Mesenteric fat pad (tissue), 1 donor: ENCODE measurements at regions not wholly inside any gene's neighbourhood (a gene's known extent, or its start where the extent isn't known, plus 50 kb on each side); places are given as distances from the start of the nearest gene placed in this dataset.
"Not testable (repeated sequence)": the region's sequence is repeated elsewhere in the genome, so short reads cannot be mapped to it uniquely, and the experiment has no call there.

Experiments used
- DNase-seq: peaks from one replicate; pipeline ENCODE4 v3.0.0-alpha.2; 2020; ENCODE audit warnings: low spot score
- donor health status: DM: yes; HTN: yes; CAD: no.

DNA sequence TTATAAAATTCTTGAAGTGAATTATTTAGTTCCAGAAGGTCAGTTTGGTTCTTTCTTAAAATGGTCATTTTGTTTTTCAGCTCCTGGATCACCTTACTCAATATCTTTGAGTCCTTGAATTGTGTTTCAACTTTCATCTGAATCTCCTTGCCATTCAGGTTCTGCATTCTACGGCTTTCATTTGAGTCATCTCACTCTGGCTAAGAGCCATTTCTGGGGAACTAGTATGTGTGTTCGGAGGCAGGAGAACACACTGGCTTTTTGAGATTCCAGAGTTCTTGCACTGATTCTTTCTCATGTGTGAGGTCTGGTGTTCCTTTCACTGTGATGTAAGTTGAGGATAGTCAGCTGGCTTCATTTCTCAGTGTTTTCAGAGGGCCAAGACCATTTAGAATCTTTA is 708.4 kb upstream of the FRG1 start:
- no peak for DNase-seq

DNA sequence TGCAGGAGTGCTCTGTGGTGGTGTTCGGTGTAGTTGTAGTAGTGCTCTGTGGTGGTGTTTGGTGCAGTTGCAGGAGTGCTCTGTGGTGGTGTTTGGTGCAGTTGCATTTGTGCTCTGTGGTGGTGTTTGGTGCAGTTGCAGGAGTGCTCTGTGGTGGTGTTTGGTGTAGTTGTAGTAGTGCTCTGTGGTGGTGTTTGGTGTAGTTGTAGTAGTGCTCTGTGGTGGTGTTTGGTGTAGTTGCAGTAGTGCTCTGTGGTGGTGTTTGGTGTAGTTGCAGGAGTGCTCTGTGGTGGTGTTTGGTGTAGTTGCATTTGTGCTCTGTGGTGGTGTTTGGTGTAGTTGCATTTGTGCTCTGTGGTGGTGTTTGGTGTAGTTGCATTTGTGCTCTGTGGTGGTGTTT is 706.9 kb upstream of the FRG1 start:
- DNase-seq = not testable (repeated sequence)

DNA sequence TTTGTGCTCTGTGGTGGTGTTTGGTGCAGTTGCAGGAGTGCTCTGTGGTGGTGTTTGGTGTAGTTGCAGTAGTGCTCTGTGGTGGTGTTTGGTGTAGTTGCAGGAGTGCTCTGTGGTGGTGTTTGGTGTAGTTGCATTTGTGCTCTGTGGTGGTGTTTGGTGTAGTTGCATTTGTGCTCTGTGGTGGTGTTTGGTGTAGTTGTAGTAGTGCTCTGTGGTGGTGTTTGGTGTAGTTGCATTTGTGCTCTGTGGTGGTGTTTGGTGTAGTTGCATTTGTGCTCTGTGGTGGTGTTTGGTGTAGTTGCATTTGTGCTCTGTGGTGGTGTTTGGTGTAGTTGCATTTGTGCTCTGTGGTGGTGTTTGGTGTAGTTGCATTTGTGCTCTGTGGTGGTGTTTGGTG is 705.7 kb upstream of the FRG1 start:
- DNase-seq = not testable (repeated sequence)

DNA sequence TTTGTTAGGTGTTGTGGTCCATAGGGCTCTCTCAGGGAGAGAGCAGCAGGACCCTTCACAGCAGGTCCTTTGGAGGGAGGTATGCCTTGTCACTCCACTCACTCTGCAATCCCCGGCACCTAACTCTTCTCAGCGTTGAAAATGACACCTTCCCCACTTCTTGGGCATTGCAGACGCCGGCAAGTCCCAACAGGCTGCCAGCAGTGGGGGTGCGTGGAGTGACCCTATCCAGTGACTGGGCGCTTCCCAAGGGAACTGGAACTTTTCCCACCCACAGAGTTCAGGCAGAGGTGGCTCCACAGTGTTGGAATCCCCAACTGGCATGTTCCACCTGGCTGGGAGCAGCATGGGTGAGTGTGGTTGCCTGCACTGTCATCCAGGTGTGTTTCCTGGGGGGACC is 705.1 kb upstream of the FRG1 start:
- no peak for DNase-seq

DNA sequence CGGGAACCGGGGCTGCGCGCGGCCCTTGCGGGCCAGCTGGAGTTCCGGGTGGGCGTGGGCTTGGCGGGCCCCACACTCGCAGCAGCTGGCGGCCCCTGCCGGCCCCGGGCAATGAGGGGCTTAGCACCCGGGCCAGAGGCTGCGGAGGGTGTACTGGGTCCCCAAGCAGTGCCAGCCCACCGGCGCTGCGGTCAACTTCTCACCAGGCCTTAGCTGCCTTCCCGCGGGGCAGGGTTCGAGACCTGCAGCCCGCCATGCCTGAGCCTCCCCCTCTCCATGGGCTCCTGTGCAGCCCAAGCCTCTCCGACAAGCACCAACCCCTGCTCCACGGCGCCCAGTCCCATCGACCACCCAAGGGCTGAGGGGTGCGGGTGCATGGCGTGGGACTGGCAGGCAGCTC is 704.4 kb upstream of the FRG1 start:
- DNase-seq = not testable (repeated sequence)

DNA sequence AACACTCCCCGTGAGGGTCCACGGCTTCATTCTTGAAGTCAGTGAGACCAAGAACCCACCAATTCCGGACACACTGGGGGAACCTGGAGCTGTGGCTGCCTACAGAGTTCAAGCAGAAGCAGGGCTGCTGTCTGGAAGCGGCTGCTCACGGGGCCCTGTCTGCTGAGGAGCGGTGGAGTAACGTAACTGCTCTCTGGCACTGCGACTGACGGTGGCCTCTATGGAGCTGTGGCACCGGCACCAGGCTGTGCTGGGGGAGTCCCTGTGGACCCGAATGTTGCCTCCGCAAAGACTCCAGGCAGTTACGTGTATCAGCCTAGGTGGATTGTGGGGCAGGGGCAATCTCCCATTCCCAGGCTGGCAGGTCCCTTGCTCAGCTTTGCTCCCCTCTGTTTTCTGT is 703.3 kb upstream of the FRG1 start:
- no peak for DNase-seq

- DNase-seq = no peak
Observed at GRCh38 chr4:189255636-189256035, 685.0 kb upstream of the FRG1 start.

DNA sequence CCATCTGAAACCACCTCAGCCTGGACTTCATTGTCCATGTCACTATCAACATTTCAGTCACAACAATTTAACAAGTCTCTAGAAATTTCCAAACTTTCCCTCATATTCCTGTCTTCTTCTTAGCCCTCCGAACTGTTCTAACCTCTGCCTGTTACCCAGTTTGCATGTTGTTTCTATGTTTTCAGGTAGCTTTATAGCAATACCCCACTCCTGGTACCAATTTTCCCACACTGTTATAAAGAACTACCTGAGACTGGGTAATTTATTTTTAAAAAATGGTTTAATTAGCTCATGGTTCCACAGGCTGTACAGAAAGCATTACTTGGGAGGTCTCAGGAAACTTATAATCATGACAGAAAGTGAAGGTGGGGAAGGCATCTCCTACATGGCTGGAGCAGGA is 679.2 kb upstream of the FRG1 start:
- no peak for DNase-seq

DNA sequence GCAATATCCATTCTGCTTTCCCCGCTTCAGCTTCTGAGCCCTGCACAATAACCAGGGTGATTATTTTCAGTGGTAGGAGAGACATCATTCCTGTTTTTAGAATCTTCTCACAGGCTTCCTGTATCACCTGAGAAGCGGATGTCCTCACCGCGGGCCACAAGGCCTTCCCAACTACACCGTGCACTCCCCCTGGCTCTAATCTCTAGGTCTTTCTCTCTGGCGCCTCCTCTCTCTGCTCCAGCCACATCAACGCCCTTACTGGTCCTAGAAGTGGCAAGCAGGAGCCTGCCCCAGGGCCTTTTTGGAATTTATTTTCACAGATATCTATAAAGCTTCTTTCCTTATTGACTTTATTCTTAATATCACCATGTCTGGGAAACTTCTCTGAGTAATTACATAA is 675.2 kb upstream of the FRG1 start:
- no peak for DNase-seq

GRCh38 chr4:189267312-189267965 is 673.2 kb upstream of the FRG1 start:
- DNase-seq = no peak

DNA sequence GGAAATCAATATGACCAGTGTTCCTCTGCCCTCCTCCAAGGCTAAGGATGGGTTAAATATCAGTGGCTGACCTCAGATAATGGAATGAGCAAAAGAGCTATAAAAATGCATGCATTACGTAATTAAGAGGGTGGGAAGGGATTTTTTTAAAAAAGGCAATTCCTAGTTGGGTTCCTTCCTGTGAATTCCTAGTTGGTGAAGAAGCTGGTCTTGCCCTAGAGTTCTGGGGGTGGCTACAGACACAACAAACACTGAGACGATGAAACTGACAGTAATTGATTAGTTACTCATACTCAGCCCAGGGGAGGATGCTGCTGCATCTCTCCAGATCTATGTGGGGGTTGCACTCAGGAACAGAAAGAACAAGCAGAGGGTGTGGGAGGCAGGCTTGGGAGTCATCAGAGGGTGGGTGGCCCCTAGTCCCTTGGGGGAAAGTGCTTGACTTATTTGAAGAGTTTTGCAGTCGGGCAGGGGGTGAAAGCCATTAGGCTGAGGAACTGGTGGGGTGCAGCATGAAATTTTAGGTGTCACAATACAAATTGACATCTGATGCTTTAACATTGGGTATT is 662.0 kb upstream of the FRG1 start:
- no peak for DNase-seq

DNA sequence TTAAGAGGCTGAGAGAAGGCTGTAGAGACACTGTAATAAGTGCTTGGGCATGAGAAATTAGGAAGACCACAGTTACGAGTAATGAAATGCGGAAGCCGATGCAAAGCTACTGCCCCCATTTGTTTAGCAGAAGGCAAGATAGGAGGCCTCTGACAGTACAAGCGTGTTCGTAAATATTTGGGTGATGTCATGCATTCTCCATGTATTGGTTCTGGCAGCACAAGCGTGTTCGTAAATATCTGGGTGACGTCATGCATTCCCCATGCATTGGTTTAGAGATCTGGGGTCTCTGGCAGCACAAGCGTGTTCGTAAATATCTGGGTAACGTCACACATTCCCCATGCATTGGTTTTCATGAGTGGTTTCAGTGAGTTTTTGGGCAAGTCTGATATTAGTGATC is 661.5 kb upstream of the FRG1 start:
- DNase-seq = no peak

- DNase-seq = no peak
Observed at GRCh38 chr4:189285377-189285776, 655.3 kb upstream of the FRG1 start.

DNA sequence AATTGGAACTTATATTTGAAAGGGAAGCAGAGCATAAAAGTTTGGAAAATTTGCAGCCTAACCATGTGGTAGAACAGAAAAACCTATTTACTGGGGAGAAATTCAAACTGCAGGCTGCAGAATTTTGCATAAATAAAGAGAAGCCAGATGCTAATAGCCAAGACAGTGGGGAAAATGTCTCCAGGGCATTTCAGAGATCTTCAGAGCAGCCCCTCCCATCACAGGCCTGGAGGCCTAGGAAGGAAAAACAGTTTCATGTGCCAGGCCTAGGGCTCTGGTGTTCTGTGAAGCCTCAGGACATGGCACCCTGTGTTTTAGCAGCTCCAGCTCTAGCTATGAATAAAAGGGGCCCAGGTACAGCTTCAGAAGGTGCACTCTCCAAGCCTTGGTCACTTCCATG is 648.7 kb upstream of the FRG1 start:
- no peak for DNase-seq

DNA sequence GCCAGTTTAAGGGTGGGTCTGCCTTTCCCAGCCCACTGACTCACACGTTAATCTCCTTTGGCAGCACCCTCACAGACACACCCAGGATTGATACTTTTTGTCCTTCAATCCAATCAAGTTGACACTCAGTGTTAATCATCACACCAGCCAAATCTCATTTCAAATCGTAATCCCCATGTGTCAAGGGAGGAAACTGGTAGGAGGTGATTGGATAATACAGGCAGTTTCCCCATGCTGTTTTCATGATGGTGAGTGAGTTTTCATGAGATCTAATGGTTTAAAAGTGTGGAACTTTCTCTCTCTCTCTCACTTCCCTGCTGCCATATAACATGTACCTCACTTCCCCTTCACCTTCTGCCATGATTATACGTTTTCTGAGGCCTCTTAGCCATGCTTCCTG is 647.2 kb upstream of the FRG1 start:
- no peak for DNase-seq

- DNase-seq = no peak
Observed at GRCh38 chr4:189294574-189294973, 646.1 kb upstream of the FRG1 start.

DNA sequence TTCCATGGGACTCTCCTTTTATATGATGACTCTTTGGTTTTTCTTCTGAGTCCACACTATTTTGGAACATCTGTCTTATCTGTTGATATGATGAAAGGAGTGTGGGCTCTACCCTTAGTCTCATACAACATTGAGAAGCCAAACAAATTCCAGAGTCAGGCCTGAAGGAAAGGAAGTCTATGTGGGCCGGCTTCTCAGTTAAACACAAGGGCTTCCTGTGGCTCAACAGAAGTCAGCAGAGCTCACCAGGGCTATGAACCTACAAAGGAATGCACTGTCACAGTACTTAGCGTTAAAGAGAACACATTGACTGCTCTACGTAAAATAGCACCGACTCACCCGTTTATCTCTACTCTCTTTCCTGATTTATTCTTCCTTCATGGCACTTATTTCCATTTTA is 641.0 kb upstream of the FRG1 start:
- DNase-seq = no peak

DNA sequence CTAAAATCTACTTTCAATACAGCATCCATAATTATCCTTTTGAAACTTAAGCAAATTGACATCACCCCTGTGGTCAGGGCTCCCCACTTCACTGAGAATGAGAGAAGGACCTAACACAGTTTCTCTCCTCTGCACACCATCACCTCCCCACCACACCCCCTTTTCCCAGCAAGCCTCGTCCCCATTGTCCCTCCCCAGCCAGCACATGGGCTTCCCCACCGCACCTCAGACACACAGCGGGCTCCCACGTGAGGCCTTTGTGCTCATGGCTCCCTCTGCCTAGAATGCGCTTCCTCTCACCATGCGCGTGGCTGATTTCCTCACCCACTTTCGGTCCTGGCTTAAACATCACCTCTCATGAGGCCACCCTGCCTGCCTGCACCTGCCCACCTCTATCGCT is 639.0 kb upstream of the FRG1 start:
- no peak for DNase-seq

DNA sequence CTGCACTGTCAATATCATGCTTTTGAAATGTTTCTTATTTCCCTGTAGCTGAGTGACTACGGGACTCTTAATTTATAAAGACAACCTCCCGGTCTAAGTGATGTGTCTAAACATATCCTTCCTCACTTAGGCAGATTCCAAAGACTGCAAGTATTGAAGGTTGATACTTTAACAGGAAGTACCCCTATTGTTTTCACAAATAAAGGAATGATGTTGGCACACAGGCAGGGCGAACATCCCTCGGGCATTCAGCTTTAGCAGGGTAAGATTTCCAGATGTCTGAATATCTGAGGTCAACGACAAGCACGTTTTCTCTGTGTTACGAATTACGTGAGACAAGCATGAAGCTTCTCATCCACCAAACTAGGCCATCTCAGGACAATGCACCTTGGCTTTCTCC is 638.0 kb upstream of the FRG1 start:
- DNase-seq = no peak

GRCh38 chr4:189304167-189304566 is 636.5 kb upstream of the FRG1 start:
- no peak for DNase-seq

- DNase-seq = no peak
Observed at GRCh38 chr4:189304809-189305208, 635.9 kb upstream of the FRG1 start.

DNA sequence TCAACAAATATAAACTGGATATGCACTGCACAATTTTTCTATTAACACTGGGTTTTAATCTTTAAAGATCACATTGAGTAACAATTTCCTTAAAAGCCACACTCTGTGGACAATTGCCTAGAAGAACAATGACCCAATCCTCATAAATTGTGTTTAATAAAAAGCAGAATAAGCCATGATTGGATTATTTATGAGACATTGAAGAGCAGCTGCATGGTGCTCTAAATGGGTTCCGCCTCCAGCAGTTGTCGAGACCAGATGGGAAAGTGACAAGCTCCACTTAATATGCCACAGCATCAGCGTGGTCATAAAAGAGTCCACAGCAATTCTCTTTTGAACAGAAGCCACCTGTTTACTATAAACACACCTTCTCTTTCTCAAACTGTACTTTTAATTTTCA is 635.2 kb upstream of the FRG1 start:
- DNase-seq = no peak

- no peak for DNase-seq
Observed at GRCh38 chr4:189311251-189311650, 629.4 kb upstream of the FRG1 start.

- no peak for DNase-seq
Observed at GRCh38 chr4:189313064-189313463, 627.6 kb upstream of the FRG1 start.
